HCT116 (cell line): ENCODE measurements at regions not wholly inside any gene's neighbourhood (a gene's known extent, or its start where the extent isn't known, plus 50 kb on each side); places are given as distances from the start of the nearest gene placed in this dataset.

Experiments used
- CTCF ChIP-seq, 3 experiments: fragments of 200-600 bp in 1 of 3; sonication (generic) in 1 of 3; IDR thresholded peaks in 2 of 3; conservative IDR thresholded peaks in 1 of 3; 2 replicates each; pipeline ENCODE4 v1.5.1; 2012 to 2017; ENCODE audit warnings: low read depth in 2 of 3, low read length in 2 of 3, antibody characterized with exemption in 1 of 3, borderline replicate concordance in 1 of 3, control low read depth in 1 of 3, mild to moderate bottlenecking in 1 of 3, mixed read lengths in 1 of 3, mixed run types in 1 of 3, moderate library complexity in 1 of 3; ENCODE audit not compliant: insufficient read depth in 1 of 3
- EZH2 ChIP-seq: fragments of 200-600 bp; sonication (generic); IDR thresholded peaks from 2 replicates; pipeline ENCODE4 v1.6.1; 2017; ENCODE audit warnings: antibody characterized with exemption, mixed run types
- EZH2phosphoT487 ChIP-seq: fragments of 200-600 bp; IDR thresholded peaks from 2 replicates; pipeline ENCODE4 v1.6.1; 2018; ENCODE audit warnings: antibody characterized with exemption, borderline replicate concordance
- POLR2A ChIP-seq: IDR thresholded peaks from 2 replicates; pipeline ENCODE4 v1.7.0; 2011; ENCODE audit warnings: borderline replicate concordance; ENCODE audit not compliant: insufficient read depth, insufficient read length; ENCODE audit errors: extremely low read depth
- SP1 ChIP-seq: IDR thresholded peaks from 2 replicates; pipeline ENCODE4 v1.6.1; 2012; ENCODE audit warnings: low read depth
- ZBTB33 ChIP-seq: IDR thresholded peaks from 2 replicates; pipeline ENCODE4 v1.6.1; 2011; ENCODE audit warnings: mild to moderate bottlenecking, low read length, moderate library complexity; ENCODE audit not compliant: insufficient replicate concordance; ENCODE audit errors: extremely low read depth

DNA sequence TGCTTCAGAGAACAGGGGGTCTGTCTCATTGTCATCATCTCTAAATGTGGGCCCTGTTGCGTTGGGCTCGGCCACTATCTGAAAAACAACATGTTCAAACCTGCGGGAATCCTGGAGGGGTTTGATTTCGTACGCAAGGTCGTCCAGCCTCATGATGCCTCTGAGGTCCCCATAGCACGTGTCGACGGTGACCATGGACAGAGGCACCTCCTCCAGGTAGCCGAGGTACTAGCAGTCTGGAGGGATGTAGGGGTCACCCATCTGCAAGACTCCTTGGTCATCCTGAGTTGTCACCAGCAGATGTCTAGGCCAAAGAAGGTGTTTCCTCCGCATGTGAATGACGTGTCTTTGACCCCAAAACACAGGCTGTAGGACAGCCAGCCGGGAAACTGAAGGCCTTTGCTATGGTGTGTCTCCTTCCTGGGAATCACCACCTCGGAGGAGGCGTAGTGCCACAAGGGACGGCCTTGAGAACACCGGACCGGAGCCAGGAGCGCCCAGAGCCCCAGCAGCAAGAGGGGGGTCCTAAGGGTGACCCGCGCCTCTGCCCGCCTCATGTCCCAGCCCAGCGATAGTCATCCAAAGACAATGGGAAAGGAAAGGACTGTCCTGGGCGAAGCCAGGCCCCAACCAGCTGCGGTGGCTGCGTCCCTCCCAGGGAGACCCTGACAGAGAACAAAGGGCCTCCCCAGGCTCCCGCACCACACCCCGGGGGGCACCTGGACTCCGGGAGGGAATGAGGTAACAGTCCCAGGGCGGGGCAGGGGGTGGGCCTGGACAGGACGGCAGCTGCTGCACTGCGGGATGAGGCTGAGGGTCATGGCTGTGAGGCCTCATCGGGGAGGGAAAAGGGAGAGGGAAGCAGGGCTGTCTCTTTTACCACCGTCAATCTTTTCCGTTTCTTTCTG lies 445.5 kb downstream of the TMEM121 start:
- no peak for TF ChIP-seq EZH2phosphoT487
- no peak for TF ChIP-seq SP1
- TF ChIP-seq ZBTB33, result no peak
- TF ChIP-seq POLR2A, result no peak
- no peak for TF ChIP-seq CTCF (IDR thresholded peaks at IDR 0.05 in 2 of 3, conservative IDR thresholded peaks at IDR 0.05 in 1 of 3; ENCODE audit: borderline replicate concordance in 1 of 3, insufficient read depth in 1 of 3, low read depth in 2 of 3, low read length in 2 of 3)
- TF ChIP-seq EZH2, result no peak
